ENCODE measurements at regions not wholly inside any gene's neighbourhood (a gene's known extent, or its start where the extent isn't known, plus 50 kb on each side); places are given as distances from the start of the nearest gene placed in this dataset.

GRCh38 chr11:107252429-107253161 is 205.0 kb downstream of the CWF19L2 start:
- no peak for TF ChIP-seq CTCF (conservative IDR thresholded peaks at IDR 0.05)
- no peak for DNase-seq (ENCODE audit: low read depth, low spot score)
- Mint-ChIP-seq H3K27me3 (ENCODE audit: low read depth) (no peaks in the 10 kb centered on the region), H3K4me3 (no peak overlapping the region), H3K4me1 (no peaks in the 10 kb centered on the region), H3K9me3 (no peaks in the 10 kb centered on the region), H3K27ac (ENCODE audit: unreplicated experiment) (no peak overlapping the region), H3K36me3 (ENCODE audit: low read depth) (no peaks in the 10 kb centered on the region)

- no peak for DNase-seq (ENCODE audit: low read depth, low spot score)
- no peak overlapping the region for H3K27ac Mint-ChIP-seq (ENCODE audit: unreplicated experiment)
These were observed 206.3 kb downstream of the CWF19L2 start for GRCh38 chr11:107251298-107251697.

GRCh38 chr11:107250017-107250416 is 207.6 kb downstream of the CWF19L2 start:
- H3K36me3 Mint-ChIP-seq (ENCODE audit: low read depth): no peaks in the 10 kb centered on the region
- H3K4me3 Mint-ChIP-seq: no peak overlapping the region
- H3K27me3 Mint-ChIP-seq (ENCODE audit: low read depth): no peaks in the 10 kb centered on the region
- no peak for DNase-seq (ENCODE audit: low read depth, low spot score)
- H3K9me3 Mint-ChIP-seq: no peaks in the 10 kb centered on the region
- H3K27ac Mint-ChIP-seq (ENCODE audit: unreplicated experiment): no peak overlapping the region
- H3K4me1 Mint-ChIP-seq: no peaks in the 10 kb centered on the region
- TF ChIP-seq CTCF (conservative IDR thresholded peaks at IDR 0.05): no peak

More at GRCh38 chr11:107251298-107251697, 206.3 kb downstream of the CWF19L2 start:
- no peaks in the 10 kb centered on the region for H3K27me3 Mint-ChIP-seq (ENCODE audit: low read depth)
- no peaks in the 10 kb centered on the region for H3K4me1 Mint-ChIP-seq
- H3K36me3 Mint-ChIP-seq (ENCODE audit: low read depth): no peaks in the 10 kb centered on the region
- no peaks in the 10 kb centered on the region for H3K9me3 Mint-ChIP-seq
- no peak overlapping the region for H3K4me3 Mint-ChIP-seq
- TF ChIP-seq CTCF (conservative IDR thresholded peaks at IDR 0.05): no peak

- TF ChIP-seq CTCF (conservative IDR thresholded peaks at IDR 0.05): no peak
- H3K4me1 Mint-ChIP-seq: no peaks in the 10 kb centered on the region
- DNase-seq (ENCODE audit: low read depth, low spot score): no peak
- H3K9me3 Mint-ChIP-seq: no peaks in the 10 kb centered on the region
- H3K4me3 Mint-ChIP-seq: no peak overlapping the region
- no peaks in the 10 kb centered on the region for H3K36me3 Mint-ChIP-seq (ENCODE audit: low read depth)
- no peaks in the 10 kb centered on the region for H3K27me3 Mint-ChIP-seq (ENCODE audit: low read depth)
- H3K27ac Mint-ChIP-seq (ENCODE audit: unreplicated experiment): no peak overlapping the region
These were observed 208.6 kb downstream of the CWF19L2 start for GRCh38 chr11:107249054-107249453.

- Mint-ChIP-seq H3K27ac (ENCODE audit: unreplicated experiment) (no peak overlapping the region), H3K36me3 (ENCODE audit: low read depth) (no peaks in the 10 kb centered on the region), H3K27me3 (ENCODE audit: low read depth) (no peaks in the 10 kb centered on the region), H3K9me3 (no peaks in the 10 kb centered on the region), H3K4me1 (no peaks in the 10 kb centered on the region), H3K4me3 (no peak overlapping the region)
- TF ChIP-seq CTCF (conservative IDR thresholded peaks at IDR 0.05): no peak
- no peak for DNase-seq (ENCODE audit: low read depth, low spot score)
These were observed 210.3 kb downstream of the CWF19L2 start for GRCh38 chr11:107247167-107247861.
